PC-3 (cell line): ENCODE measurements at regions not wholly inside any gene's neighbourhood (a gene's known extent, or its start where the extent isn't known, plus 50 kb on each side); places are given as distances from the start of the nearest gene placed in this dataset.

Source experiments
- ATAC-seq: fragments of 200-7000 bp; cut with Tn5 transposase; 2 replicates; pipeline ENCODE4 v1.9.1; 2020; ENCODE audit warnings: mild to moderate bottlenecking, moderate library complexity
- BruUV-seq: library from RNA; stranded (reverse); fragments of 400-500 nt; replicated peaks from 2 replicates; lab custom pipeline; 2021; lab: Mats Ljungman, UMichigan
- CTCF ChIA-PET: fragments of 300-600 bp; sonication (Branson Sonifier 250); formaldehyde crosslinking; loops from one replicate; lab custom pipeline; 2022; ENCODE audit warnings: antibody characterized with exemption; lab: Charles Lee
- POLR2A ChIA-PET: fragments of 300-600 bp; sonication (Branson Sonifier 250); formaldehyde crosslinking; loops from one replicate; lab custom pipeline; 2022; ENCODE audit warnings: antibody characterized with exemption; ENCODE audit not compliant: unreplicated experiment; lab: Charles Lee
- DNase-seq: peaks from one replicate; pipeline ENCODE4 v3.0.0-alpha.2; 2015
- H2AFZ ChIP-seq: fragments of 300-600 bp; sonication (generic); 2 replicates; pipeline ENCODE4 v1.6.0; 2016; ENCODE audit warnings: antibody characterized with exemption, low read length
- H3F3A ChIP-seq: fragments of 300-600 bp; sonication (generic); one replicate; pipeline ENCODE4 v1.6.0; 2017; ENCODE audit warnings: antibody characterized with exemption, low read length, control low read depth, mild to moderate bottlenecking; ENCODE audit not compliant: unreplicated experiment
- H3K27ac ChIP-seq: fragments of 300-600 bp; sonication (generic); 2 replicates; pipeline ENCODE4 v1.5.1; 2016; ENCODE audit warnings: mild to moderate bottlenecking, low read length
- H3K27me3 ChIP-seq: fragments of 300-600 bp; sonication (generic); 2 replicates; pipeline ENCODE4 v1.6.1; 2016; ENCODE audit warnings: low read length, mixed read lengths
- H3K36me3 ChIP-seq: fragments of 300-600 bp; sonication (generic); 2 replicates; pipeline ENCODE4 v1.6.1; 2016; ENCODE audit warnings: low read depth, mixed run types, low read length, mixed read lengths
- H3K4me1 ChIP-seq: fragments of 300-600 bp; sonication (generic); 2 replicates; pipeline ENCODE4 v1.5.1; 2016; ENCODE audit warnings: low read length; ENCODE audit not compliant: insufficient read depth
- H3K4me2 ChIP-seq: fragments of 300-600 bp; sonication (generic); 2 replicates; pipeline ENCODE4 v1.6.0; 2016; ENCODE audit warnings: low read length
- H3K4me3 ChIP-seq: fragments of 300-600 bp; sonication (generic); 2 replicates; pipeline ENCODE4 v1.5.1; 2016; ENCODE audit warnings: mild to moderate bottlenecking, low read length, mixed read lengths
- H3K79me2 ChIP-seq: fragments of 300-600 bp; sonication (generic); 2 replicates; pipeline ENCODE4 v1.6.1; 2017; ENCODE audit warnings: low read length, mixed read lengths
- H3K9ac ChIP-seq: fragments of 300-600 bp; sonication (generic); 2 replicates; pipeline ENCODE4 v1.6.0; 2016; ENCODE audit warnings: mild to moderate bottlenecking, low read length
- H3K9me2 ChIP-seq: fragments of 300-600 bp; sonication (generic); replicated peaks from 2 replicates; pipeline ENCODE4 v1.6.1; 2016; ENCODE audit warnings: mixed run types, low read length, mixed read lengths
- H3K9me3 ChIP-seq: fragments of 300-600 bp; sonication (generic); 2 replicates; pipeline ENCODE4 v1.6.1; 2016; ENCODE audit warnings: low read length, mixed read lengths
- H4K20me1 ChIP-seq: fragments of 300-600 bp; sonication (generic); 2 replicates; pipeline ENCODE4 v1.6.1; 2016; ENCODE audit warnings: low read length, mixed read lengths
- CTCF ChIP-seq: fragments of 300-600 bp; sonication (generic); conservative IDR thresholded peaks from 2 replicates; pipeline ENCODE4 v1.5.1; 2017; ENCODE audit warnings: antibody characterized with exemption, low read depth, mild to moderate bottlenecking, low read length
- EZH2 ChIP-seq: fragments of 300-600 bp; sonication (generic); IDR thresholded peaks from one replicate; pipeline ENCODE4 v1.6.1; 2017; ENCODE audit warnings: antibody characterized with exemption, mild to moderate bottlenecking, low read length; ENCODE audit not compliant: unreplicated experiment
- EZH2phosphoT487 ChIP-seq: fragments of 300-600 bp; sonication (generic); IDR thresholded peaks from 2 replicates; pipeline ENCODE4 v1.6.1; 2018; ENCODE audit warnings: mild to moderate bottlenecking, antibody characterized with exemption, low read length, borderline replicate concordance
- intact Hi-C: fragments of 100-400 bp; cut with micrococcal nuclease; formaldehyde crosslinking; loops from 2 replicates; pipeline ENCODE4 v1.9.0; 2023

GRCh38 chr19:30857388-30857787, 485.2 kb downstream of the ZNF536 start:
- H4K20me1 ChIP-seq, result no peaks in the 10 kb centered on the region
- H3K9ac ChIP-seq, result no peak overlapping the region
- no peak overlapping the region for H2AFZ ChIP-seq
- no peaks in the 10 kb centered on the region for H3K27me3 ChIP-seq
- CTCF ChIA-PET, result no interaction called here
- no peaks in the 10 kb centered on the region for H3K4me1 ChIP-seq
- no peaks in the 10 kb centered on the region for H3K36me3 ChIP-seq
- intact Hi-C loops, result no loop called here
- BruUV-seq, result no TSS peak
- no peak for DNase-seq
- H3K4me2 ChIP-seq, result no peak overlapping the region
- H3K79me2 ChIP-seq, result no peaks in the 10 kb centered on the region
- TF ChIP-seq CTCF (no peak), EZH2 (no peak), EZH2phosphoT487 (no peak)
- POLR2A ChIA-PET, result no interaction called here
- no peak overlapping the region for H3K27ac ChIP-seq
- H3K9me2 ChIP-seq, result no peaks in the 10 kb centered on the region
- no peak overlapping the region for H3K4me3 ChIP-seq
- no peaks in the 10 kb centered on the region for H3F3A ChIP-seq
- H3K9me3 ChIP-seq, result no peaks in the 10 kb centered on the region
- no peak for ATAC-seq

GRCh38 chr19:30856786-30857185, 484.6 kb downstream of the ZNF536 start:
- Histone ChIP-seq H3K27ac (no peak overlapping the region), H3K79me2 (no peaks in the 10 kb centered on the region), H3K36me3 (no peaks in the 10 kb centered on the region), H3K9me2 (no peaks in the 10 kb centered on the region), H4K20me1 (no peaks in the 10 kb centered on the region), H3K4me1 (no peaks in the 10 kb centered on the region), H3K9ac (no peak overlapping the region), H3F3A (no peaks in the 10 kb centered on the region), H3K4me2 (no peak overlapping the region), H3K9me3 (no peaks in the 10 kb centered on the region), H3K27me3 (no peaks in the 10 kb centered on the region), H3K4me3 (no peak overlapping the region), H2AFZ (no peak overlapping the region)
- ATAC-seq (no peak), DNase-seq (no peak)
- TF ChIP-seq CTCF, result no peak
- BruUV-seq, result no TSS peak
- ChIA-PET POLR2A (interaction anchor here (0.7 kb wide), 1 partner anchor 30 kb away, joined by 4 read pairs; no protein-coding TSS in a partner anchor), CTCF (no interaction called here)
- intact Hi-C loops, result no loop called here

- POLR2A ChIA-PET, result interaction anchor here (0.7 kb wide), 1 partner anchor 30 kb away, joined by 4 read pairs; no protein-coding TSS in a partner anchor
- TF ChIP-seq EZH2, result no peak
- TF ChIP-seq CTCF, result no peak
- TF ChIP-seq EZH2phosphoT487, result no peak
- H3K36me3 ChIP-seq, result no peaks in the 10 kb centered on the region
- no TSS peak for BruUV-seq
- ATAC-seq (no peak), DNase-seq (no peak)
- no peak overlapping the region for H3K4me3 ChIP-seq
- no peak overlapping the region for H2AFZ ChIP-seq
- no peaks in the 10 kb centered on the region for H3K27me3 ChIP-seq
- H3K9me2 ChIP-seq, result no peaks in the 10 kb centered on the region
- no peaks in the 10 kb centered on the region for H3K9me3 ChIP-seq
- CTCF ChIA-PET, result no interaction called here
- intact Hi-C loops, result no loop called here
- no peaks in the 10 kb centered on the region for H3K79me2 ChIP-seq
- no peaks in the 10 kb centered on the region for H4K20me1 ChIP-seq
- no peak overlapping the region for H3K4me2 ChIP-seq
- no peaks in the 10 kb centered on the region for H3K4me1 ChIP-seq
- H3K27ac ChIP-seq, result no peak overlapping the region
- H3F3A ChIP-seq, result no peaks in the 10 kb centered on the region
- no peak overlapping the region for H3K9ac ChIP-seq
Observed at GRCh38 chr19:30856376-30856775, 484.2 kb downstream of the ZNF536 start.
